HG03039 (cell line): ENCODE measurements at regions not wholly inside any gene's neighbourhood (a gene's known extent, or its start where the extent isn't known, plus 50 kb on each side); places are given as distances from the start of the nearest gene placed in this dataset.

ENCODE experiments used
- ATAC-seq: cut with Tn5 transposase; IDR thresholded peaks from one replicate; pipeline ENCODE4 v1.9.1; 2021; ENCODE audit warnings: mild to moderate bottlenecking, moderate library complexity; ENCODE audit not compliant: unreplicated experiment

DNA sequence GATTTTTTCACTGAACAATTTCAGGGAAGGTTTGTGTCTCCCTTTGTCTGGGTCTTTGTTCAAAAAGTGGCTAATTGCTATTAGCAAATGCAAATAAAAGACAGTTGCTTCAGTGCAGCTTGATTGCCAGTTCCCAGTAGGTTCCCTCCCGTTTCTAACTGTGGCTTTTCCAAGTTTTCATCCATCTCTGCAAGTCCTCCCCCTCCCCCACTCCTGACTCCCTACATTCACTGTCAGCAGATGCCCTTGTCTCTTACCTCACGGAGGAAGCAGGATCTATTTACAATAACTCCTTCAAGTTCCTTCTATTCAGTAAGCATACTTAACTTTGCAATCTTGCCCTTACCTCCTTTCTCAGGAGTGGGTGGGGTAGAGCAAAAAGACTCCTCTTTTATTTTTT, 55.4 kb upstream of the SCEL start:
- no peak for ATAC-seq

DNA sequence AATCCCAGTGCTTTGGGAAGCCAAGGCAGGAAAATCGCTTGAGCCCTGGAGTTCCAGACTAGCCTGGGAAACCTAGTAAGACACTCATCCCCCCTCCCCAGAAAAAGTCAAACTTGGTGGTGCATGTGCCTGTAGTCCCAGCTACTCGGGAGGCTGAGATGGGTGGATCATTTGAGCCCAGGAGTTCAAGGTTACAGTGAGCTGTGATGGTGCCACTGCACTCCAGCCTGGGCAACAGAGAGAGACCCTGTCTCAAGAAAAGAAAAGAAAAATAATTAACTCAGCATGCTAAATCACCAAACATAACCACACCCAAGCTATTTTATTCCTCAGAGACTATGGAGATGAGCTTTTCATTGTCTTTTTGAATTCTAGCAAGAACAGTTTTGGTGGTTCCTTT, 56.2 kb upstream of the SCEL start:
- no peak for ATAC-seq

DNA sequence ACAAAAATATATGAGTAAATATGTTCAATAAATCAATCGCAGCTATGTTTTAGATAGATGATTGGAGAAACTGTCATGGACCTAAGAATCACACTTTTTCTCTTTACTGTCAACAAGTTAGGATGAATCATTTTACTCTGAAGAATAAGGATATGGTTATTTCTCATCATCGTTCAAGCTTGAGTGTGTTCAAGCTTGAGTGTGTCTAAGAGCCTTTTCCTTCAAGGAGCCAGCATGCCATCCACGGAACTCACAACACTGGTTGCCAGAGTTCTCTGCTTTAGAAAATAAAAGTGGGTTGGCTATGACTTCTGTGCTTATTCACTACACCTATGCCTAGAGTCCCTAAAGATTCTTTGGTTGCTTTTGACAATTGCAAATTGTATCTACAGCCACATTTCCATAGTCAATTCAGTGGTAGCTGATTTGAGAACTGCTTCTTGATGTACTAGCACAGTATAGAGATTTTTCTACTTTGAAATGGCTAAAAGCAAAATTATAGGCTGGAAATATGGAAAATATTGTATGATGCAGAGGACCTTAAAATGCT, 58.1 kb upstream of the SCEL start:
- no peak for ATAC-seq

DNA sequence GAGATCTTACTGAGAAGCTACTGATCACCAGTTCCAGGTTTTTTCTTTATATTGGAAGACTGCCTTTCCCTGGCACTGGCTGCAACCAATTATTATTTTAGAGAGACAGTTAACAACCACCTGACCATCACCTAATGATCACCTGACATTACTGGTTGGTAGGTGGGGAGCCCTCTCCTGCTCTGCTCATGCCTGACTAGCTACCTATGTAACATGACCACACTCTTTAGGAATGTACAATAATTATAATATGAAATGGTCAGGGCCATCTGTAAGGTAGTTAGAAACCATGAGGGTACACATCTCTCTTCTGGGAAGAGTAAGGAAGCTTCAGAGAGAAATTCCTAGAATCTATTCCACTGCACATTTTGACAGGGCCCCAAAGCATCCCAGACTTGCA, 59.0 kb upstream of the SCEL start:
- no peak for ATAC-seq

DNA sequence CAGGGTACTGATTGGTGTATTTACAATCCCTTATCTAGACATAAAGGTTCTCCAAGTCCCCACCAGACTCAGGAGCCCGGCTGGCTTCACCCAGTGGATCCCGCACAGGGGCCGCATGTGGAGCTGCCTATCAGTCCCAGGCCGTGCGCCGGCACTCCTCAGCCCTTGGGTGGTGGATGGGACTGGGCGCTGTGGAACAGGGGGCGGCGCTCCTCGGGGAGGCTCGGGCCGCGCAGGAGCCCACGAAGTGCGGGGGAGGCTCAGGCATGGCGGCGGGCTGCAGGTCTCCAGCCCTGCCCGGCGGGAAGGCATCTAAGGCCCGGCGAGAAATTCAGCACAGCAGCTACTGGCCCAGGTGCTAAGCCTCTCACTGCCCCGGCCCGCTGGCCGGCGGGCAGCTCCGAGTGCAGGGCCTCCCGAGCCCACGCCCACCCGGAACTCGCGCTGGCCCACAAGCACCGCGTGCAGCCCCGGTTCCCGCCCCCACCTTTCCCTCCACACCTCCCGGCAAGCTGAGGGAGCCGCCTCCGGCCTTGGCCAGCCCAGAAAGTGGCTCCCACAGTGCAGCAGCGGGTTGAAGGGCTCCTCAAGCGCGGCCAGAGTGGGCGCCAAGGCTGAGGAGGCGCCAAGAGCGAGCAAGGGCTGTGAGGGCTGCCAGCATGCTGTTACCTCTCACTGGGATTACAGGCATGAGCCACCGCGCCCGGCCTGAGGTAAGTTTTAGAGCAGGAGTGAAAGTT, 60.0 kb upstream of the SCEL start:
- no peak for ATAC-seq

DNA sequence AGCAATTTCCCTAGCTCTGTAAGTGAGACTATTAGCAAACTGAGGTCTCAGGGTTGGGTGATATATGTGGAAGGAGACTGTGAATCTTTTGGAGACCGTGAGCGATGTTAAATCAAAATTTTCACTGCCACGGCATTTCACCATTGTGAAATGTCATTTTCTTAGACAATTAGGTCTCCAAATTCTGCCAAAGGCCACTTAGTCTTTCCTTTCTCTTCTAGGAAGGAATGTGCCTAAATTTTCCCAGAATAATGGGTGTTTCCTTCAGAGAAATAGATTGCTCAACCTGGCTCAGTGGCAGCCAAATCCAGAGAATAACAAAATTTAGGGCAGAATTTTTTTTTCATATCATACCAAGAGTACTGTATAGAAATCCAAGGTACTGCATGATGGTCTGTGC, 64.5 kb upstream of the SCEL start:
- no peak for ATAC-seq

DNA sequence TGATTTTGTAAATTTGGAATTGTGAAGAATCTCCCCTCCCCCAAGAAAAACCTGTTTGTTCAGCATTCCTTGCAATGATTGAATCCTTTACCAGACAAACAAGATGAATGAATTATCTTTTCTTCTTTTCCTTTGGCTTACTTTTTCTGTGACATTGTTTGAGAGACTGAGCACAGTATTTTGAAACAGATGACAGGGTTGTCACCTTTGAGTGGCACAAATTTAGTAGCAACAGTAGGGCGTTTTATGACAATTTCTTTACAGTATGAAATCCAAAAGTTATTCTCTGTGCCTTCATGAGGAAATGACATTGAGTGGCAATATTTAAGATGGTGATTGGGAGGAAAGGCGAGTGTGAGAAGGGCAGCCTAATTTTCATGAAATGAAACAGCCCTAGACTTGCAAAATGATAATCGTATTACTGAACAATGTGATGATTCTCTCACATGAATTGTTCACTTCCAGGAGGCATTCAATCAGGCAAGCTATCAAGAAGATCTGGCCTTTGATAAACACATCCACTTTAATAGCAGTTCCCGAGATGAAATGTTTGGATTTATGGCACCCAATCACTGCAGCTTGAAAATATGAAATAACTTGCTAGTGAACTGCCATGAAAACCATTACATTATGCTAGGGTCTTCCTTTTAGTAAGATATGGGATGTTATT, 68.6 kb upstream of the SCEL start:
- ATAC-seq = no peak

DNA sequence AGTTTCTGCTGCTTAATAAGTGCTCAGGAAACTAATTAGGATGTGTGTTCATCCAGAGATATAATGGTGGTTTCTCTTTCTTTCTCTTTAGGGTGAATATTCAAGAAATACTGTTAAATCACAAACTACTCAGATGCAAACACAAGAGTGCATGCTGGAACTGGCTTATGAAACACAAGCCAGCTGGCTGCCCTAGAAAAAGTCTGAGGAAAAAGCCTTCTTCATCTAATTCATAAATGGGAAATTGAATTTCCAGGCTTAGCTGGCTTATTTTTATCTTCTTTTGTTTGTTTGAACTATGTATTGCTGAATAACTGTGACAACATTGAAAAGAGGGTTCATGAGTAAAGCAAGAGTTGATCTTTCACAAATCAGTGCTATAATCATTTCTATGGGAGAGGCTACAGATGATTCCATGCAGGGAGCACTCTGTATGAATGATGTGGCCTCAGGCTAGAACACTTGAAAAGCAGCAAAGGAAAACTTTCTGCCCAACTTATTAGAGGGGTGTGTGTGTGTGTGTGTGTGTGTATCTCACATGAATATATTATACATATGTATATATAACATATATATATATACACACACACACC, 69.8 kb upstream of the SCEL start:
- no peak for ATAC-seq

DNA sequence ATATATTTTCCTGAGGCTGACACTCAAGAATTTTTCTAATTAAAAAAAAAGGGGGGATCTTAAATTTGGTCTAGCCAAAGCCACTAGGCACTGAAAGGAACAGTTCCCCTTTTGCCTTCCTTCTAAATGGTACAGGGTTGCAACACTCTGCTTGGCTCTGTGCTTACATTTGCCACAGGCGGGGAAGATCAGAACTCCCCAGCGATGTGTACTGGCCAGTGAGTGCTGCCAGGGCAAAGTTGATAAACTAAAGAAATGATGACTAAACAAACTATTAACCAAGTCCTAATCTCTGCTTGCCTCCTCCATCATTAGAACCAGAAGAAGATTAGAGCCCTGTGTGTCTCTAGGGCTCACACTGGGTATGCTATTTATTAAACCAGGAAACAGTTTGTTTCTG, 75.3 kb upstream of the SCEL start:
- ATAC-seq = peak; percentile 85

DNA sequence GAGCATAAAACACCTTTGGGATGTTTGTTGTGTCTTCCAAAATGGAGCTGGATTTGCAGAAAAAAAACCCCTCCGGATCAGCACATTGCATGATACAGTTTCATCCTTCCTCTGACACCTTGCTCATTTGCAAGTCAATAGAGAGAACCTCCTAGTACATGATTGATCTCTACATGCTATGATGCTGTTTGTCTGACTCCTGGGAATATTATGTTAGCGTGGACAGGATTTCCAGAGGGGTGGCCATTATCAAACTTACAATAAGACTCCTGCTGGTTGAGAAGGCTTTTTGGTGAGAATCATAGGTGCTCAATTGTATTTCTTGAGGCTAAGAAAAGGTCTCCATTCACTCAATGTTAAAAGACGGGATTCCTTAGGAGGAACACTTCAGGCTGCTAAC, 75.9 kb upstream of the SCEL start:
- ATAC-seq = no peak

DNA sequence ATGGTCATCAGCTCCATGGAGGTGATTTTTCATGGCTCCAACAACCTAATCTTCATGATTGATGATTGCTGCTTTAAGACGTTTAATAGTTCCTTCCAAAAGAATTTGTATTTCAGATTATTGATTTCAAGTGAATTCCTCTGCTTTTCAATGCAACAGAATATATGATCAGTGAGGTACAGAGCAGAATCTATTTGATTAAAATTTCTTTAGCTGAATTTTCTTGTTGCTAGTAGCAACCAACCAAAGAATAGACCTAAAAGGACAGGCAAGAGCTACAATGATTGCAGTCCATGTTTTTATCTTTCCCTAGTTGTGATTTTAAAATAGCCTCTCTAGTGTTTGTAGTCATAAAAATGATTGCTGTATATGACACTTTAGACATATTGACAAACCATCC, 76.8 kb upstream of the SCEL start:
- ATAC-seq = no peak

DNA sequence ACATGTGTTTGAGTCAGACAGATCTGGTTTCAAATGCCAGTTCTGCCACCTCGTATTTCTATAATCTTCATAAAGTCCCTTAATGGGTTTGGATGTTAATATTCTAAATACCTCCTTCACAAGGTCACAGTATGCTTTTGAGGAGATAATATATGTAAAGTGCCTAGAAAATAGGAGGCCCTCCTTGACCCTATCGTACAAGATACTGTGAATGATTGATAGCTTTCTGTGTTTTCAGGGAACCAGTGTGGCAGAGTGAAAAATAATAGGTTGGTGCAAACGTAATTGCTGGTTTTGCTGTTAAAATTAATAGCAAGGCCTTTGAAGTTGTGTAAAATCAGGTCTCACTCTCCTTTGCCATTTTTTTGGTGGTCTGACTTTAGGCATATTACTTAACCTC, 77.5 kb upstream of the SCEL start:
- ATAC-seq = no peak

DNA sequence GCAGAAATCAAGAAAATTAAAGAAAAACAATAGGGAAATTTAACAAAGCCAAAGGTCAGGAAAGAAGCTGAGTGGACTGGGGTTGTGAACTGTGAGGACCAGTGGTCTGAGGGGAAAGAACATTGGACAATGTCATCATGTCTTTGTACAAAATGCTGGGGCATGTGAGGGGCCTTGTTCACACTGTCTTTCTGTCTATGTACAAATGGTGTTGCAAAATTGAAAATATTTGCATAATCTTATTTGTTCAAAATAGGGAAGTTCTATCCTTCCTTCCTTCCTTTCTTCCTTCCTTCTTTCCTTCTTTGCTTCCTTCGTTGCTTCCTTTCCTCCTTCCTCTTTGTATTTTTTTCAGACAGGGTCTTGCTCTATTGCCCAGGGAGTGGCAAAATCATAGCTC, 79.2 kb upstream of the SCEL start:
- ATAC-seq = no peak

DNA sequence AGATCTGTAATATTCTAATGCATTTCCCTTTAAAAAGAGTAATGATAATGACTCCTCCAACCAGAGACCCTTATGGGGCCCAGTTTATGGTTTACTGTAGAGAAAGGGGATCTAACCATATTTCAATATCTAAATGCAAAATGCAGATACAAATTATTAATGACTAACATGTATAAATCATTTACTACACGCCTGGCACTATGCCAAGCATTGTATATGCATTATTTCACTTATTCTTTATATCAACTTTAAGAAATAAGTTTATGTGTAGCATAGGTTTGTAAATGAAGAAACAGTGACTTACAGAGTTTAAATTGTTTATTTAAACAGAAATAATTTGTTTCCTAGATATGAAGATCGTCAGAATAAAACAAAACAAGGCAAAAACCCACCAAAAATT, 86.2 kb upstream of the SCEL start:
- no peak for ATAC-seq

DNA sequence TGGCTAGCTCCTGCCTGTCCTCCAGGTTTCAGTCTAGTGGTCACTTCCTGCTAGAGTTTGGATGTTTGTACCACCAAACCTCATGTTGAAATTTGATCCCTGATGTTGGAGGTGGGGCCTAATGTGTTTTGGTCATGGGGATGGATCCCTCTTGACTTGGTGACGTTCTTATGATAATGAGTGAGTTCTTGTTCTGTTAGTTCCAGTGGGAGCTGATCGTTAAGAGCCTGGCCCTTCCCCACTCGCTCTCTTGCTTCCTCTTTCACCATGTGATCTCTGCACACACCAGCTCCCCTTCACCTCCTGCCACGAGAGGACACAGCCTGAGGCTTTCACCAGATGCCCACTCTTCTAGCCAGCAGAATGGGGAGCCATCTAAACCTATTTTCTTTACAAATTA, 86.8 kb upstream of the SCEL start:
- no peak for ATAC-seq

DNA sequence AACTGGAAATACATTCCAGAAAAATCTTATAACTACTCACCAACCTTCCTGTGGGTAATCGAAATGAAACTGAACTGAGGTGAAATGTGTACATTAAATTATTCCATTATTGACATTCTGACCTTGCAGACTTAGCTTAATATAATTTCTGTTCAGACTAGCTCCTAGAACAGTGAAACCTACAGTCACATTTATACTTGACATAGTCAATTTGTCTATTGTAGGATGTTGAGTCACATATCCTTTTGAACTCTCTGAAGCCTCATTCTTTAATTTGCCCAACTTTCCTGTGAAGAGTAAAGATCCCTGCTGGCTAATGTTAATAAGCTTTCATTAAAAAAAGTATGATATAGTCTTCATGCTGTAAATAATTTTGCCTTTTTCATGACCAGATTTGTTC, 92.0 kb upstream of the SCEL start:
- no peak for ATAC-seq

DNA sequence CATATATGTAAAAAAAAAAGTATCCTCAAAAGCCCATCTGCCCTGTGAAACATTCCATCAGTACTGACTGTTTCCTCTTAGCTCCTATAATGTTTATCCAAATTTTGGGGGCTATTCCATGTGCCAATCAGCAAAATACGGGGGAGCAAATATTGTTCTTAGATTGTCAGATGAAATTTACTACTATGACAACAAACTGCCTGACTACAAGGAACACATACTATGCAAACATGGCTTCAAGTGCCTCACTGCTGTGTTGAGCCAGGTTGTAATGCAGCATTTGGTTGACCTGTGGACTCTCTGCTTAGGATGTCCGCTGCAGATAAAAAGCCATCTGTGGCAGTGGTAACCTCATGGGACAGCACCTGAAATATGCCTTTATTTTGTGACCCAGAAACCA, 98.2 kb upstream of the SCEL start:
- ATAC-seq = no peak

DNA sequence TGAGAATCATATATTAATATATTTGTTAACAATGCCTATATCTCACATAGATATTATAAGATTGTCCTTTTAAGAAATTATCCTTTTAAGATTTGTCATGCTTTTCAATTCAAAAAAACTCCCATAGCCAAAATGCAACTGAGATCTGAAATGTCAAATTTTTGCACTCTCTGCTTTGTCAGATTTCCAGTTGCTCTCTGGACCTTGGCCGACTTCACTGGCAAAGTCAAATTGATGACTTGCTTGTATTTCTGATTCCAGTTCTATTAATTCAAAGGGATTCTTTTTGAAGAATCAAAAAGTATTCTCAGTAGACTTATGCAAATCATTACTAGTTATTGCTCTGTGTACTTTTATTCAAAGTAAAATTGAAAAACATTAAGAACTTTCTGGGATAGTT, 101.2 kb upstream of the SCEL start:
- ATAC-seq = no peak

DNA sequence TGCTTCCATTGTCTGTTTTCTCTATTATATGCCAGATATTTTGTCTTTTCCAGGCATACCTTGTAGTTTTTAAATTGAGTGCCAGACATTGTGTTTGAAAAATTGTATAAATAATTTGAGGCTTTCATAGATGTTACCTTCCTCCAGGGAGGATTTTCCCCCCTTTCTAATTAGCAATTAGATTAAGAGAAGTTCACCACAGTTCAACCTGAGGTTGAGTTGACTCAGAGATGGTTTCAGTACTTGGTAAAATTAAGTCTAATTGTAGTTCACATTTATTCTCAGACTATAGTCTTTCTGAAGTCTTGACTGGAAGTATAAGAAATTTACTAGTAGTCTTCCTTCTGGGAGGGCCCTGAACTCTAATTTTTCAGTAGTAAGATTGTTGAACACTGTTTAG, 104.1 kb upstream of the SCEL start:
- no peak for ATAC-seq

DNA sequence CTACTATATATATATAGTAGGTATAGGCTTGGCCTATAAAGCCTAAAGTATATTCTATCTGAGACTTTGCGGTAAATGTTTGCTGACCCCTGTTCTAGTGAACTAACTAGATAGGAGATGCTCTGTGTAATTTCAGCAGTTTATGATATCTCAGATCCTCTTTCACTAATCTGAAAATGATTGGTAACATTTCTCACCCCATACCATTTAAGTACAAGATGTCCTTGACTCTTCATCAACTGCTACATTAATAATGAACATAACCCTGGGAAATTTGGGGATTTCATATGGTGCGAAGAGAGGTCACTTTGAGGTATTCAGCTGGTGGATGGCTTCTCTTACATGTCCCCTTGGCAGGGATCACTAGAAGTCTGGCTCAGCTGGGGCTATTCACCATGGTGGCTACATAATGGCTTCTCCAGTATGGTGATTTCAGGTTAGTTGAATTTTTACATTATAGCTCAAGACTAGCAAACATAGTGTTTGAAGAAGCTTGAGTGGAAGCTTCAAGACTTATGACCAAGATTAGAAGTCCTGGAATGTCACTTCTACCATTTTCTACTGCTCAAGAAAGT, 103.6 kb upstream of the MYCBP2 start:
- ATAC-seq = peak; percentile 37

DNA sequence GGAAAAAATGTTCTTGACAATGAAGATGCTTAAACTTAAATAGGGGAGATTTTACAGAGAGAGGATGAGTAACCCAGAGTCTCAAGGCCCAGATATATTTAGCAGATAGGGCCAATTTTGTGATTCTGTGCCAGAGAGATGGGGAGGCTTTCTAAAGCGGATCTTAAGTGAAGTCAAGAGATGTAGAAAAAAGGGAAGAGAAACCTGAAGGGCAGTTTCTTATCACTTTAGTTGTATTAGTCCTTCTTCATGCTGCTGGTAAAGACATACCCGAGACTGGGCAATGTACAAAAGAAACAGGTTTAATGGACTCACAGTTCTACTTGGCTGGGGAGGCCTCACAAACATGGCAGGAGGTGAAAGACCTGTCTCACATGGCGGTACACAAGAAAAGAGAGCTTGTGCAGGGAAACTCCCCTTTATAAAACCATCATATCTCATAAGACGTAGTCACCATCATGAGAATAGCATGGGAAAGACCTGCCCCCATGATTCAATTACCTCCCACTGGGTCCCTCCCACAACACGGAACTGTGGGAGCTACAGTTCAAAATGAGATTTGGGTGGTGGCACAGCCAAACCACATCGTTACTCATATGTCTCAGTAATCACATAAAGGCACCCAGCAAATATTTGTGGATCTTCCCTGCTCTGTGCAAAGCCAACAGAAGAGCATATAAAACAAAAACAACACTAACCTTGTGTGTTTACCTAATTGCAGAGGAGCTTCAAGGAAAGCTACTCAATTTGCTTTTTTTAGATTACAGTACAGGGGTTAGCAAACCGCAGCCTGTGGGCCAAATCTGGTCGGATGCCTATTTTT, 102.6 kb upstream of the MYCBP2 start:
- ATAC-seq = peak; percentile 51
